GM18861 (cell line): ENCODE measurements at regions not wholly inside any gene's neighbourhood (a gene's known extent, or its start where the extent isn't known, plus 50 kb on each side); places are given as distances from the start of the nearest gene placed in this dataset.

Experiments used
- ATAC-seq: cut with Tn5 transposase; IDR thresholded peaks from one replicate; pipeline ENCODE4 v1.9.1; 2021; ENCODE audit not compliant: unreplicated experiment

- ATAC-seq: no peak
Measured at GRCh38 chr11:95717314-95717713, 72.3 kb downstream of the FAM76B start.

DNA sequence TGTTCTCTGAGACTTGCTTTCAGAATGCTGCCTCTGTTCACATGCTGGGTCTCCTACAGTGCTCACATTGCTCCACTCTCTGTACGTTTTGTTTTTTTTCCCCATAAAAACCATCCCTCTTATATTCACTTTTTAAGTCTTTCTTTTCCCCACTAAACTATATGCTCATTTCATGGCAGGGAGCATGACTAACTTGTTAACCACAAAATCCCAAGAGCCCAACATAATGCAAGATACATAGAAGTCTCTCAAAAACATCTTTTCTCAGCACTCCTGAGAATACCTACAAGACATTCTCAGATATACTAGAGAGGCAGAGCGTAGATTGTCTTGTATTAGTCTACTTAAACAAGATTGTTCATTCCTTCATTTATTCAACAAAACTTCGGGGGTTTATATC, 73.3 kb downstream of the FAM76B start:
- ATAC-seq: no peak

DNA sequence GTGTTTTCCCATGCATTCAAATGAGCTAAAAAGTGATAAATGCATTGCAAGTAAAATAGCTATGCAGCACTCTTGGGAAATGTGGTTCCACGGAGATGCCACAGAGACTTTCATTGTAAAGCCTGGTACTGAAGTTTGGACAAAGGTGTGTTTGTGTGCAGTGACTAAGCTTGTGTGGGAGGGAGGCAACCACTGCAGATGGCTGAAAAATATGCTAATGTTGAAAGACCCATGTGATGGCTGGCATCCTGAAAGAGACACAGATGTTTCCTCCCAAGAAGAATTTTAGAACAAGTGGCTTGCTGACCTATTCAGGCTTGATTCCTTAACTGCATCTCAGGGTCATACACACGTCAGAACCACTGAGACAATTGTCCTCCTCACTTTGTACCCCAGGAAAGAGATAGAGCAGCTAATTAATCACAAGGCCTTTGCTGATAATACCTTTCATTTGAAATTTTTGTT, 73.8 kb downstream of the FAM76B start:
- ATAC-seq: peak; percentile 71

DNA sequence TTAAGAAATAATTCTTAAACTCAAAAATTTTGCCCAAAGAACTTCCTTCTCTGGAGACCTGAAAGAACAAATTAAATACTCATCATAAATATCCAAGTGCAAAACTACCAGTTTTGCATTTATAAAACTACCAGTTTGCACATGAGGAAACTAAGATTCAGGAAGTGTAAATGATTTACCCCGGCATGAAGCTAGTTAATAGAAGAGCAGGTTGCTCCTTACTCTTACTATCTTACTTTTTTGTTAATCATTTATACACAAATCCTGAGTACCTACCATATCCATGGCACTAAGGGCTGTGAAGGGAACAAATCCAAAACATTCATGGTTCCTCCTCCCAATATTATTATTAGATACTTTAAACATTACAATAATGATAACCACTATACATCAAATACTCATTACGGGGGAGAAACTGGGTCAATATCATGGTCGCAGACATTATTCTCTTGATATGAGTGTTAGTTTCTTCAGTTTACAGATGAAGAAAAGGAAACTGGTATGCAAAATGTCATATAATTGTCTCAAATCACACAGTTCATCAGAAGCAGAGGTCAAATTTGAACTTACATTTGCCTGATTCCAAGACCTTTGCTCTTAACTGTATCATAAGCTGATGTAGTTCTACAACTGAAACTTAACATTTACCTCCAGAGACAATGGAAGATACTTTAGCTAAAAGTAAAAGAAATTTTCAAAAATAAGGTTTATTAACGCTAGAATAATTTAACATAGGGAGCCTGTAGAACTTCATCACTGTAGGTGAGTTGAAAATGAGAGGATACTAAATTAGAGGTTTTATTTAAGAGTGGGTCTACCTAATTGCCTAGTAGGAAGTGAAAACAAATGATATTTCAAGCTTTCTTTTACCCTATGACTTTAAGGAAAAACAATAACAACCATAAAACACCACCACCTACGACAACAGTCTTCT, 74.5 kb downstream of the FAM76B start:
- ATAC-seq: peak; percentile 24

- ATAC-seq: no peak
Measured at GRCh38 chr11:95713428-95713827, 76.2 kb downstream of the FAM76B start.

DNA sequence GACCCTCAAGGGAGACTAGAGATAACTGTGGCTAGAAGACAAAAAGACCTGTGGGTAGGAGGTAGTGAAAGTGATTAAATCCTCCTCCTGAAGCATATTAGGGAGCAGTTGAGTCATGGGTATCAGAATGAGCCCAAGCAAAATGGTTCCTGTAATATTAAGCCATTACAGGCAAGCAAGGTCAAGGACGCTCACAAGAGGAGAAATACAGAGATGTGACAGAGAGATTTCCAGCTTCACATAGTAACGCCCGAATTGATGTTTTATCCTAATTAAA, 77.7 kb downstream of the FAM76B start:
- ATAC-seq: no peak

DNA sequence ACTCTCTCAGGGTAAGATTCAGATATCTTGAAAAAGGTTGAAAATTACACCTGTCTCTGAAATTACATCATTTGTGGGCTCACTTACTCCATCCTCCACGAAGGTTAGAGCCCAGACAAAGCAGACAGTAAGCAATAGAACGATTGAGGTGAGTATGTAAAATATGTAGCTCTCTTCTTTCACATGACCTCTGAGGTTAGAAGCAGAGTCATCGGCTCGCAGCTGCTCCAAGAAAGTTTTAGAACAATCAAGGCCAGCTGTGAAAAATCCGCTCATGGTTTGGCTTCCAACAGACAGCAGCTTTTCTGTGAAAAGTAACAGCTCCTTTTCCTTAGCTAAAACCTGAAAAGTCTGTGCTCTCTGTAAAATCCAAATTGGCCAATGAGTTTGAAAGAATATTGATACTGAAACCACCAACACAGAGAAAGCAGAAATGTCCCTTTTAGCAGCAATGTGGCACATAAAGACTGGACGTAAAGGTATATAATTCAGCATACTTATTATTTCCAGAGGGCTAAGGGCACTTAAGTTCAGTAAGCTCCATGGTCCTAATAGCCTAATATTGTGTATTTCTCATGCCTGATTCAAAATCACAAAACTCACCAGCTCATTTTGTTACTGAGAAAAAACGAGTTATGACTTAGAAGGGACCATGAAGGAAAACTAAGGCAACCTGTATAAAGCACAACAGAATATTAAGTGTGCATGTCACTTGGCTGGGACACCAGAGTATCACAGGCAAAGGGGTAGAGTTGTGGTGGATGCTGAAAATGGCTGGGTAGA, 78.2 kb downstream of the FAM76B start:
- peak; percentile 22 for ATAC-seq

GRCh38 chr11:95708681-95709080, 80.9 kb downstream of the FAM76B start:
- no peak for ATAC-seq

DNA sequence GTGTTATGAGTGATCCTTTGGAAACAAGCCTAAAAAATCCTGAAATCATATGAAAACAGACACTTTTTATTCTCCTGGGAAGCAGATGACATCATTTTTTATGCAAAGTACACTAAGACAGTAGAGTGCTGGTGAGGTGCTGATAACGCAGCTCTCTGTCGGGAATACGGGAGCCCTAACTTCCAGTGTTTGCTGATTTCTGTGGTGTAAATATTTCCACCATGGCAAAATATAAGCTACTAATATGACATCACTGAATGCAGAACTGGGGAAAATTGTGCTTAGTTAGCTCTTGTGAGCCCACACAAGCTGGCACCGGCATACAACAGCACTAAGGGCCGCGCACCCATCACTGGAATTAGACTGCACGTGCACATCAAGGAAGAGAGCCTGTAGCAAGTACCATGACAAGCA, 82.6 kb downstream of the FAM76B start:
- no peak for ATAC-seq

DNA sequence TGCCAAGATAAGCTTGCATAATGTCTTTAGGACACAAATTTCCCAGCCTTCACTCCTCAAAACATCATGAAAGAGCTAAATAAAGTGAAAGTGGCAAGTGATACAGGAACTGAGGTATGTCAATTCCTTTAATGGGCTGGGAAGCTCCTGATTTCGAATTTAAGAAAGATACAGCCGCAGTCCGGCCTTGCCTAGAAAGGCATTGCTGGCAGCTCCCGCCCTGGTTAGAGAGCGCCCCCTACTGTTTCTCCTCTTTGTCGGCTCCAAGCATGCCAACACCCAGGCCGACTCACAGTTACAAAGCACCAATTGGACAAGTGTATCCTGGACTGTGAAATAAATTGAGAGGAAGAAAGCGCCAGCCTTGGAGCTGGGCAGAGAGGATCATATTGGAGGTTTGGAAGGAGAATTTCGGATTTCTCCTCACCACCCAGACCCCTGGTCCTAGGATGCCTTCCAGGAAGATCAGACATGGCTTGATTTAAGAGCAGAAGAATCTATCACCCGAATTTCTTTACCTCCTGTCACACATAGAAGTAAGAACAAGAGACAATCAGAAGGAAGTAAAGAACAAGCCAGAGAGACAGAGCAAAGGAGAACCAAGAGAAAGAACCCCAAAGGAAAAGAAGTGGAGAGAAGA, 84.0 kb downstream of the FAM76B start:
- peak; percentile 78 for ATAC-seq

- no peak for ATAC-seq
Measured at GRCh38 chr11:95704865-95705264, 84.7 kb downstream of the FAM76B start.

DNA sequence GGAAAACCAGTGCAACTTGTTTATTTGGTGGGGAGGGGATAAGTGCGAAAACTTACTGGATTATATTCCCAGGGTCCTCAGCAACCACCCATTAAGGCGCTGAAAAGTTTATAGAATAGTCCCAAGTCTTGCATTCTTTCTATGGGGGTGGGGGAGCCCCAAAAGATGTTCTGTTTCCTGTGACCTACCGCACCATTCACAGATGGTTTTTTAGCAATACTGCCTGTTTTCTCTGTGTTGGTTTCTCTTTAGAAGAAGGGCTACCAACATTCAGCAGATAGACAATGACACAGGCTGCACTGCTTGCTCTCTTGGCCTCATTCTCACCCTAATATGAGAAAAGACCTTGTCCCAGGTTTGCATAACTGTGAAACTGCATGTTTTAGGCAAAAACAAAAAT, 86.5 kb downstream of the FAM76B start:
- peak; percentile 31 for ATAC-seq

DNA sequence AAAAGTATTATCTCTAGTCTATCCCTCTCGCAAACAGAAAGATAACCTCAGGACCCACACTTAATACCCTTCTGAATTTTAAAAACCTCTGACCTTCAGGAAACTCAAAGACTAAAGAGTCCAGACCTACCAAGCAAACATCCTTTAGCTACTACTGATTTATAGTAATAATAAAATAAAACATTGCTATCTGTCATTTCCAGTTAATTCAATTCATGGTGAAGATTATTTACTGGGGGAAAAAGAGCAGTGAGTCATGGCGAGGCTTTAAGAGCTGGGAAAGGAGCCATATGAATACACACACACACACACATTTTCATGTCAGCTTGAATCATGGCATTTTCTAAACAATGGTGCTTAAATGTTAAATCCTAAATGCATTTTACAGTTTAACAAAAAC, 87.1 kb downstream of the FAM76B start:
- ATAC-seq: no peak

- ATAC-seq: no peak
Measured at GRCh38 chr11:95700471-95700817, 89.1 kb downstream of the FAM76B start.

DNA sequence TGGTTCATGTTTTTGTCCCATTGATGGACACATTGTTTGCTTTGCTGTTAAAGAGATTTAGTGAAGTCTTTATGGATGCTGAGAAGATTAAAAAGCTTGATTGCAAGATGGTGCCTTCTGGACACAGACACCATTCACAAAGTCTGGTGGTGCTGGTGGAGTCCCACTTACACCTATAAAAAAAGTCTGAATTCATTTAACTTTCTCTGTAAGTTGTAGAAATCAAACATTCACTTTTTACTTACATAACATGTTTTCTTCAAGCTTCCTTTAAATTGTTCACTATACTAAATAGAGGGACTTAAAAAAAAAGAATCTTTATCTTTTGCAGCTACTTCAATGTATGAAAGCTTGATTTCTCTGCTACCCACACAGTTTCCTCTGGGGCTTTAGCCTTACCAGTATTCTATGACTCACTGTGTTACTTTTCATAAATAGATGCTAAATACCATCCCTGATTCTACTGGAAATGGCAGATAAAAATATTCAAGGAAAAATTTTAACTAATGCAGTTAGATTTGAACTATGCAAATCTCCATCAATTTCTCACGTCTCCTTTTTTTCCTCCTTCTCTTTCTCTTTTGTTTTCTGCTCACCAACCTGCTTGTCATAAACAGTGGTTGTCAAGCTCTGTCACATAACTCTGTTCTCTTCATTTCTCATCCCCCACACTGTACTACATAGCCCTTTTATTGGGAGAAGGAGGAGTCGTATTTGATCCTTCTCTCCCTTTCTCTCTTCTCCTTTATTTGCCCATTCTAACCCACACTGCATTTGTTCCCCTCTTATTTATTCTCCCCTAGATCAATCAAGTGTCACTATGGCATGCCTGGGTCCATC, 89.7 kb downstream of the FAM76B start:
- ATAC-seq: peak; percentile 37

DNA sequence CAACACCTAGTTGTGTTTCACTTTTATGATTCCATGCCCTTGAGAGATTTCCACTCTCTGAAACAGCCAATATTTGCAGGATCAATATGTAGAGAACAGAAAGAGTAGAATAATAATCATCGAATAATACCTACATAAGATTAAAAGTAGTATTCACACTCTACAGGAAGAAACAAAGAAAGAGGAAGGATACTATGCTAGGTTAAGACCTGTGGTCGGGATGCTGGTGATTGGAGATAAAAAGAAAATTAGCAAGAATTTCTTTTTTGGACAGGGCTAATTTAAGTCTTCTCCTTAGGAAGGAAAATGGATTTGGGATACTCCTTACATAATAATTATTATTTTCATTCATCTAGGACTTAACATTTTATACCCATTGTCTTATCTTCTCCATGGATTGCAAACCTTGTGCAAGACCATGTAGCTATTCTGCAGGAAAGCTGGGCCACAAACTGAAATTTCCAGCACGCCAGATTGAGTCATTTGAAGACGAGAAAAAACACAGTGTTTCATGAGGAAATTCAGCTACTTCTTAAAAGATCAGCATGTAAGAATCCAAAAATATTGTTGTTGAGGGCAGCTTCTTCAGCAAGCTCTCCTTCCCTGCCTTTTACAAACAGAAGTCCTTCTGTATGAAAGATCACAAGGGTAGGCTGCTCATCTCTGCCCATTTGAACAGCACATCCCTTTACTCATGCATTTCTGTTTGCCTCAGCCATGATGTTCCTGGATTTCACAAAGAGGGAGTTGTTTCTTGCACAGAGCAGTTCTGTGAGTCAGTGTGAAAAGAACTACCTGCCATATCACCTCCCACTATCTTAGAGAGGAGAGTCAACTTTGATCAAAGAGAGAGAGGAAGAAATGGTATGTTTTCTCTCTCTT, 90.7 kb downstream of the FAM76B start:
- no peak for ATAC-seq

GRCh38 chr11:95697614-95698408, 91.8 kb downstream of the FAM76B start:
- no peak for ATAC-seq

- no peak for ATAC-seq
Measured at GRCh38 chr11:95695181-95695580, 94.4 kb downstream of the FAM76B start.

DNA sequence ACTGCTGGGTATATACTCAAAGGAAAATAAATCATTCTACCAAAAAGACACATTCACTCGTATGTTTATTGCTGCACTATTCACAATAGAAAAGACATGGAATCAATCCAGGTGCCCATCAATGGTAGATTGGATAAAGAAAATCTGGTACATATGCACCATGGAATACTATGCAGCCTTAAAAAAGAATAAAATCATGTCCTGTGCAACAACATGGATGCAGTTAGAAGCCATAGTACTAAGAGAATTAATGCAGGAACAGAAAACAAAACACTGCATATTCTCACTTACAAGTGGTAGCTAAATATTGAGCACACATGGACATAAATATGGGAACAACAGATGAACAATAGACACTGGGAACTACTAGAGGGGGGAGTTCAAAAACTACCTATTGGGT, 96.3 kb downstream of the FAM76B start:
- no peak for ATAC-seq
